Skin of body (tissue), 1 donor: ENCODE measurements at regions not wholly inside any gene's neighbourhood (a gene's known extent, or its start where the extent isn't known, plus 50 kb on each side); places are given as distances from the start of the nearest gene placed in this dataset.
A peak's percentile ranks its signal among the peaks of the same experiment; 100 is the strongest.

Experiments used
- DNase-seq: peaks from one replicate; lab custom pipeline; 2025; lab: John Stamatoyannopoulos, UW

GRCh38 chr2:150983314-150983897 is 278.3 kb downstream of the RBM43 start:
- no peak for DNase-seq

GRCh38 chr2:150981826-150982225 is 279.8 kb downstream of the RBM43 start:
- no peak for DNase-seq

- no peak for DNase-seq
Measured at GRCh38 chr2:150978053-150978452, 283.6 kb downstream of the RBM43 start.

- DNase-seq = no peak
Measured at GRCh38 chr2:150977296-150977695, 284.4 kb downstream of the RBM43 start.

GRCh38 chr2:150976604-150977003 is 285.1 kb downstream of the RBM43 start:
- no peak for DNase-seq

GRCh38 chr2:150974864-150975263 is 286.8 kb downstream of the RBM43 start:
- no peak for DNase-seq

- no peak for DNase-seq
Measured at GRCh38 chr2:150974234-150974633, 287.4 kb downstream of the RBM43 start.

GRCh38 chr2:150971910-150972309 is 289.8 kb downstream of the RBM43 start:
- DNase-seq = no peak

GRCh38 chr2:150963336-150963735 is 298.3 kb downstream of the RBM43 start:
- DNase-seq = no peak

- DNase-seq = no peak
Measured at GRCh38 chr2:150955231-150955630, 306.4 kb downstream of the RBM43 start.

- DNase-seq = no peak
Measured at GRCh38 chr2:150946831-150947230, 314.8 kb downstream of the RBM43 start.

GRCh38 chr2:150944315-150944714 is 317.3 kb downstream of the RBM43 start:
- DNase-seq = no peak

GRCh38 chr2:150939087-150939486 is 322.6 kb downstream of the RBM43 start:
- no peak for DNase-seq

GRCh38 chr2:150938527-150938926 is 323.1 kb downstream of the RBM43 start:
- DNase-seq = no peak

GRCh38 chr2:150937030-150937429 is 324.6 kb downstream of the RBM43 start:
- no peak for DNase-seq

GRCh38 chr2:150931451-150931850 is 330.2 kb downstream of the RBM43 start:
- DNase-seq = no peak

- no peak for DNase-seq
Measured at GRCh38 chr2:150925611-150926010, 336.1 kb downstream of the RBM43 start.

- DNase-seq = no peak
Measured at GRCh38 chr2:150924878-150925277, 336.8 kb downstream of the RBM43 start.

- DNase-seq = no peak
Measured at GRCh38 chr2:150919901-150920300, 341.8 kb downstream of the RBM43 start.

GRCh38 chr2:150917961-150918713 is 343.5 kb downstream of the RBM43 start:
- DNase-seq = no peak

- DNase-seq = no peak
Measured at GRCh38 chr2:150916467-150917396, 344.9 kb downstream of the RBM43 start.

GRCh38 chr2:150911766-150912280 is 349.8 kb downstream of the RBM43 start:
- peak; percentile 66 for DNase-seq
